HEK293 (cell line): ENCODE measurements at regions not wholly inside any gene's neighbourhood (a gene's known extent, or its start where the extent isn't known, plus 50 kb on each side); places are given as distances from the start of the nearest gene placed in this dataset.

Experiments
- CTCF ChIA-PET: fragments of 350-600 bp; formaldehyde crosslinking; extraction: SDS; loops from one replicate; lab custom pipeline; 2021; ENCODE audit warnings: antibody characterized with exemption; lab: Yijun Ruan, JAX
- POLR2A ChIA-PET: fragments of 300-600 bp; formaldehyde crosslinking; extraction: SDS; loops from one replicate; lab custom pipeline; 2020; ENCODE audit warnings: antibody characterized with exemption, inconsistent platforms; lab: Yijun Ruan, JAX
- H3K27ac ChIP-seq: fragments of 200-500 bp; sonication (Bioruptor generic); 2 replicates; pipeline ENCODE4 v1.5.1; 2014; ENCODE audit warnings: low read depth, low read length, control low read depth, inconsistent platforms; ENCODE audit errors: extremely low read depth
- H3K36me3 ChIP-seq, 2 experiments: fragments of 200-500 bp in 1 of 2; sonication (Bioruptor generic) in 1 of 2; 1 replicate in 1 of 2; 2 replicates in 1 of 2; pipeline ENCODE4 v1.5.1; 2014 to 2017; ENCODE audit warnings: inconsistent platforms in 2 of 2, low read length in 2 of 2; ENCODE audit not compliant: control insufficient read depth in 2 of 2, insufficient read depth in 1 of 2
- H3K4me1 ChIP-seq: fragments of 200-500 bp; sonication (Bioruptor generic); 2 replicates; pipeline ENCODE4 v1.5.1; 2014; ENCODE audit warnings: mild to moderate bottlenecking, low read length, inconsistent platforms; ENCODE audit not compliant: control insufficient read depth, insufficient read depth
- H3K4me3 ChIP-seq: 2 replicates; pipeline ENCODE4 v1.5.1; 2011; ENCODE audit warnings: low read depth, mild to moderate bottlenecking, control low read depth, low read length, moderate library complexity
- H3K9me3 ChIP-seq: fragments of 200-500 bp; sonication (Bioruptor generic); 2 replicates; pipeline ENCODE4 v1.5.1; 2014; ENCODE audit warnings: low read depth, low read length, inconsistent platforms; ENCODE audit not compliant: control insufficient read depth, insufficient read depth
- CTCF ChIP-seq: fragments of 450-650 bp; formaldehyde crosslinking; IDR thresholded peaks from 2 replicates; pipeline ENCODE4 v1.5.1; 2016; ENCODE audit warnings: missing biosample characterization, missing genetic modification characterization
- HOXA7 ChIP-seq: sonication (generic); formaldehyde crosslinking; IDR thresholded peaks from 2 replicates; pipeline ENCODE4 v1.8.1; 2022; ENCODE audit warnings: missing genetic modification reagents, borderline replicate concordance
- INSM2 ChIP-seq: fragments of 450-650 bp; formaldehyde crosslinking; IDR thresholded peaks from 2 replicates; pipeline ENCODE4 v1.5.1; 2016; ENCODE audit warnings: missing biosample characterization, missing genetic modification characterization
- KLF17 ChIP-seq: fragments of 450-650 bp; formaldehyde crosslinking; IDR thresholded peaks from 2 replicates; pipeline ENCODE4 v1.5.1; 2016; ENCODE audit warnings: missing biosample characterization, missing genetic modification characterization
- KLF8 ChIP-seq: fragments of 450-650 bp; formaldehyde crosslinking; IDR thresholded peaks from 2 replicates; pipeline ENCODE4 v1.5.1; 2016; ENCODE audit warnings: missing biosample characterization, missing genetic modification characterization
- MYNN ChIP-seq: fragments of 450-650 bp; formaldehyde crosslinking; IDR thresholded peaks from 2 replicates; pipeline ENCODE4 v1.5.1; 2016; ENCODE audit warnings: missing biosample characterization, missing genetic modification characterization, borderline replicate concordance
- MZF1 ChIP-seq: fragments of 450-650 bp; formaldehyde crosslinking; IDR thresholded peaks from 2 replicates; pipeline ENCODE4 v1.5.1; 2017; ENCODE audit warnings: missing biosample characterization, missing genetic modification characterization, borderline replicate concordance
- PBX3 ChIP-seq: sonication (generic); formaldehyde crosslinking; IDR thresholded peaks from 2 replicates; pipeline ENCODE4 v1.8.1; 2022; ENCODE audit warnings: mild to moderate bottlenecking, moderate library complexity, missing genetic modification reagents
- TCF7L2 ChIP-seq: IDR thresholded peaks from 2 replicates; pipeline ENCODE4 v1.6.1; 2011; ENCODE audit warnings: low read depth, mild to moderate bottlenecking, inconsistent platforms, low read length, moderate library complexity, borderline replicate concordance
- TSHZ1 ChIP-seq: fragments of 450-650 bp; formaldehyde crosslinking; IDR thresholded peaks from 2 replicates; pipeline ENCODE4 v1.5.1; 2016; ENCODE audit warnings: missing biosample characterization, missing genetic modification characterization, borderline replicate concordance
- ZBTB10 ChIP-seq: fragments of 450-650 bp; formaldehyde crosslinking; IDR thresholded peaks from 2 replicates; pipeline ENCODE4 v1.5.1; 2016; ENCODE audit warnings: missing biosample characterization, missing genetic modification characterization
- ZBTB20 ChIP-seq: fragments of 450-650 bp; formaldehyde crosslinking; IDR thresholded peaks from 2 replicates; pipeline ENCODE4 v1.5.1; 2016; ENCODE audit warnings: missing biosample characterization, missing genetic modification characterization
- ZNF112 ChIP-seq: fragments of 450-650 bp; formaldehyde crosslinking; IDR thresholded peaks from 2 replicates; pipeline ENCODE4 v1.5.0; 2017; ENCODE audit warnings: missing biosample characterization, missing genetic modification characterization
- ZNF133 ChIP-seq: fragments of 450-650 bp; formaldehyde crosslinking; IDR thresholded peaks from 2 replicates; pipeline ENCODE4 v1.5.1; 2016; ENCODE audit warnings: missing biosample characterization, missing genetic modification characterization
- ZNF175 ChIP-seq: fragments of 450-650 bp; formaldehyde crosslinking; IDR thresholded peaks from 2 replicates; pipeline ENCODE4 v1.5.1; 2016; ENCODE audit warnings: missing biosample characterization, missing genetic modification characterization
- ZNF223 ChIP-seq: fragments of 450-650 bp; formaldehyde crosslinking; IDR thresholded peaks from 2 replicates; pipeline ENCODE4 v1.5.1; 2016; ENCODE audit warnings: missing biosample characterization, missing genetic modification characterization
- ZNF37A ChIP-seq: fragments of 450-650 bp; IDR thresholded peaks from 2 replicates; pipeline ENCODE4 v1.5.1; 2018; ENCODE audit warnings: missing biosample characterization, missing genetic modification characterization
- ZNF513 ChIP-seq: fragments of 450-650 bp; IDR thresholded peaks from 2 replicates; pipeline ENCODE4 v1.5.1; 2018; ENCODE audit warnings: missing biosample characterization, missing genetic modification characterization
- ZNF785 ChIP-seq: fragments of 450-650 bp; formaldehyde crosslinking; IDR thresholded peaks from 2 replicates; pipeline ENCODE4 v1.5.1; 2016; ENCODE audit warnings: missing biosample characterization, missing genetic modification characterization
- ZSCAN5A ChIP-seq: fragments of 450-650 bp; formaldehyde crosslinking; IDR thresholded peaks from 2 replicates; pipeline ENCODE4 v1.5.1; 2016; ENCODE audit warnings: missing biosample characterization, missing genetic modification characterization

- no peak for TF ChIP-seq INSM2 (tag by site-specific recombination)
- no peak for TF ChIP-seq MYNN (tag by site-specific recombination)
- TF ChIP-seq ZBTB20 = no peak
- TF ChIP-seq MZF1 (tag by site-specific recombination) = no peak
- no peak for TF ChIP-seq ZNF513 (tag by site-specific recombination)
- TF ChIP-seq ZNF112 (tag by site-specific recombination) = no peak
- TF ChIP-seq ZNF223 (tag by site-specific recombination) = no peak
- no peak for TF ChIP-seq HOXA7
- TF ChIP-seq ZNF37A (tag by site-specific recombination) = no peak
- TF ChIP-seq ZNF785 (tag by site-specific recombination) = no peak
- no peak for TF ChIP-seq TCF7L2
- TF ChIP-seq ZSCAN5A (tag by site-specific recombination) = no peak
- TF ChIP-seq KLF8 (tag by site-specific recombination) = no peak
- no peak for TF ChIP-seq ZBTB10 (tag by site-specific recombination)
- H3K36me3 ChIP-seq = no peaks in the 10 kb centered on the region
- H3K9me3 ChIP-seq = no peaks in the 10 kb centered on the region; the same call in 1 of the 2 replicates
- no peaks in the 10 kb centered on the region for H3K4me1 ChIP-seq
- no peak overlapping the region for H3K4me3 ChIP-seq
- POLR2A ChIA-PET = no interaction called here
- CTCF ChIA-PET = interaction anchor here (0.6 kb wide), 2 partner anchors 79 to 550 kb away, joined by 3 to 5 read pairs; no protein-coding TSS in a partner anchor
- no peak overlapping the region for H3K27ac ChIP-seq
Measured at GRCh38 chrX:137245183-137245582, 211.4 kb upstream of the GPR101 start.

GRCh38 chrX:137236837-137237236 lies 203.0 kb upstream of the GPR101 start:
- TF ChIP-seq ZNF133 (no peak), PBX3 (CRISPR knock-in tag) (no peak), ZNF785 (tag by site-specific recombination) (no peak), CTCF (tag by site-specific recombination) (no peak), ZNF175 (tag by site-specific recombination) (no peak), KLF17 (tag by site-specific recombination) (no peak), TSHZ1 (tag by site-specific recombination) (no peak)
- TF ChIP-seq, all 188 proteins: peak for 0
- ChIA-PET POLR2A (no interaction called here), CTCF (no interaction called here)
- Histone ChIP-seq H3K27ac (no peak overlapping the region), H3K4me3 (no peak overlapping the region), H3K9me3 (no peaks in the 10 kb centered on the region; the same call in 1 of the 2 replicates), H3K4me1 (no peaks in the 10 kb centered on the region), H3K36me3 (no peaks in the 10 kb centered on the region)
